ENCODE measurements at regions not wholly inside any gene's neighbourhood (a gene's known extent, or its start where the extent isn't known, plus 50 kb on each side); places are given as distances from the start of the nearest gene placed in this dataset.

DNA sequence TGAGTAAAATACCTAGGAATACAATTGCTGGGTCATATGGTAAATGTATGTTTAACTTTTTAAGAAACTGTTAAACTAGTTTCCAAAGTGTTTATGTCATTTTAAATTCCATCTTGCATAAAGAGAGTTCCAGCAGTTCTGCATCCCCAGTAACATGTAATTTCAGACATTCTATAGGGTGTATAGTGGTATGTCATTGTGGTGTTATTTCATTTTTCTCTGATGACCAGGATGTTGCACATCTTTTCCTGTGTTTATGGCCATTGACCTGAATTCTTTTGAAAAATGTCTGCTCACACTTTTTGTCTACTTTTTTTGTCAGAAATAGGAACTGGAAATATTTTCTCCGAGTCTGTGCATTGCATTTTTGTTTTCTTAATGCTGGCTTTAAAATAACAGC lies 128.9 kb downstream of the TMEM200A start:
- Histone ChIP-seq H3K79me2 (ENCODE audit: low read length) (no peaks in the 10 kb centered on the region), H3K4me1 (ENCODE audit: insufficient read depth, low read length) (no peaks in the 10 kb centered on the region), H3K9me2 (replicated peaks; ENCODE audit: low read length) (no peaks in the 10 kb centered on the region), H3K27me3 (ENCODE audit: low read length) (no peaks in the 10 kb centered on the region), H3K9me3 (ENCODE audit: low read length) (no peaks in the 10 kb centered on the region), H3K4me3 (ENCODE audit: low read length) (no peak overlapping the region), H2AFZ (ENCODE audit: low read length) (no peak overlapping the region), H3K36me3 (ENCODE audit: low read depth, low read length) (no peaks in the 10 kb centered on the region), H3K9ac (ENCODE audit: low read length) (no peak overlapping the region), H3K27ac (ENCODE audit: low read length) (no peak overlapping the region), H3F3A (ENCODE audit: low read length, unreplicated experiment) (no peaks in the 10 kb centered on the region), H3K4me2 (ENCODE audit: low read length) (no peak overlapping the region), H4K20me1 (ENCODE audit: low read length) (no peaks in the 10 kb centered on the region)
- no peak for TF ChIP-seq EZH2 (IDR thresholded peaks at IDR 0.05; ENCODE audit: low read length, unreplicated experiment)
- TF ChIP-seq EZH2phosphoT487 (IDR thresholded peaks at IDR 0.05; ENCODE audit: borderline replicate concordance, low read length) = no peak
- TF ChIP-seq, protein P1, sequence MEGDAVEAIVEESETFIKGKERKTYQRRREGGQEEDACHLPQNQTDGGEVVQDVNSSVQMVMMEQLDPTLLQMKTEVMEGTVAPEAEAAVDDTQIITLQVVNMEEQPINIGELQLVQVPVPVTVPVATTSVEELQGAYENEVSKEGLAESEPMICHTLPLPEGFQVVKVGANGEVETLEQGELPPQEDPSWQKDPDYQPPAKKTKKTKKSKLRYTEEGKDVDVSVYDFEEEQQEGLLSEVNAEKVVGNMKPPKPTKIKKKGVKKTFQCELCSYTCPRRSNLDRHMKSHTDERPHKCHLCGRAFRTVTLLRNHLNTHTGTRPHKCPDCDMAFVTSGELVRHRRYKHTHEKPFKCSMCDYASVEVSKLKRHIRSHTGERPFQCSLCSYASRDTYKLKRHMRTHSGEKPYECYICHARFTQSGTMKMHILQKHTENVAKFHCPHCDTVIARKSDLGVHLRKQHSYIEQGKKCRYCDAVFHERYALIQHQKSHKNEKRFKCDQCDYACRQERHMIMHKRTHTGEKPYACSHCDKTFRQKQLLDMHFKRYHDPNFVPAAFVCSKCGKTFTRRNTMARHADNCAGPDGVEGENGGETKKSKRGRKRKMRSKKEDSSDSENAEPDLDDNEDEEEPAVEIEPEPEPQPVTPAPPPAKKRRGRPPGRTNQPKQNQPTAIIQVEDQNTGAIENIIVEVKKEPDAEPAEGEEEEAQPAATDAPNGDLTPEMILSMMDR (conservative IDR thresholded peaks at IDR 0.05; ENCODE audit: low read depth, low read length) = no peak
- ATAC-seq (no peak), DNase-seq (peak; percentile 13)
- BruUV-seq (replicated peaks) = no TSS peak
- intact Hi-C loops (cut with micrococcal nuclease) = no loop called here
- POLR2A ChIA-PET (ENCODE audit: unreplicated experiment) = no interaction called here
- CTCF ChIA-PET = no interaction called here

DNA sequence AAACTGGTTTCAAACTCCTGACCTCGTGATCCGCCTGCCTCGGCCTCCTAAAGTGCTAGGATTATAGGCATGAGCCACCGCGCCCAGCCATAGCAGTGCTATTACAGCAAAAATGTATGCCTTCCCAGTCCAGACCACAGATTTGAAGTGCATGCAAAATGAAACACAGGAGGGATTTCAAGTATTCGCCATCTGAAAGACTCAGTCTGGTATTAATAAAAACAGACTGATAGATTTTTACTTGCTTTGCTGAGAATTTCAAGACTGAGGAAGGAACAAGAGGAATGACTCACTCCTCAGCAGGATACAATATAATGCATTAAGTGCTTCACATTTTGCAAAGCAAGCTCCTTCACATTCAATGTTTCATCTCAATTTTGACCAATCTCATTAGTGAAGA lies 134.9 kb downstream of the TMEM200A start:
- ATAC-seq = no peak
- Histone ChIP-seq H3F3A (ENCODE audit: low read length, unreplicated experiment) (no peaks in the 10 kb centered on the region), H3K9ac (ENCODE audit: low read length) (no peak overlapping the region), H3K36me3 (ENCODE audit: low read depth, low read length) (no peaks in the 10 kb centered on the region), H3K4me2 (ENCODE audit: low read length) (no peak overlapping the region), H4K20me1 (ENCODE audit: low read length) (no peaks in the 10 kb centered on the region), H3K27ac (ENCODE audit: low read length) (no peak overlapping the region), H2AFZ (ENCODE audit: low read length) (no peak overlapping the region), H3K9me2 (replicated peaks; ENCODE audit: low read length) (no peaks in the 10 kb centered on the region), H3K4me1 (ENCODE audit: insufficient read depth, low read length) (no peaks in the 10 kb centered on the region), H3K9me3 (ENCODE audit: low read length) (no peaks in the 10 kb centered on the region), H3K4me3 (ENCODE audit: low read length) (no peak overlapping the region), H3K27me3 (ENCODE audit: low read length) (no peaks in the 10 kb centered on the region), H3K79me2 (ENCODE audit: low read length) (no peaks in the 10 kb centered on the region)
- TF ChIP-seq, protein P1 (conservative IDR thresholded peaks at IDR 0.05; ENCODE audit: low read depth, low read length) = no peak
- no peak for TF ChIP-seq EZH2 (IDR thresholded peaks at IDR 0.05; ENCODE audit: low read length, unreplicated experiment)
- TF ChIP-seq EZH2phosphoT487 (IDR thresholded peaks at IDR 0.05; ENCODE audit: borderline replicate concordance, low read length) = no peak
- no peak for DNase-seq
- ChIA-PET CTCF (no interaction called here), POLR2A (ENCODE audit: unreplicated experiment) (no interaction called here)
- BruUV-seq (replicated peaks) = no TSS peak
- intact Hi-C loops (cut with micrococcal nuclease) = no loop called here

DNA sequence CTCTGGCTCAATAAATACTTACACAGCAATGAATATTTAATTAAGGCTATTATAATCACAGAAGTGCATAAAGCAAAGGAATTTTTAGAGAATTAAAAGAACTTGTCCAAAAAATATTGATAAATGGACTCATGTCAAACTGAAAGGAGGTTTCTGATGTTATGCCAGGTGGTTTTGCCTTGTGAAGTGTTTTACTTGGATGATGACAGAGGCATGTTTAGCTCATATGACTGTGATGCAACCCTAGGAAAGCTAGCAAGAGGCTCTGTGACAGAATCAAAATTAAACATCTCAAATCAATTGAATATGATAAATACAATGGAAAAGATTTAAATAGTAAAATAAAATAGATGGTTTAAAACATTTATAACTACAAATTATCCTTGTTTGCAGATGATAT lies 137.3 kb downstream of the TMEM200A start:
- Histone ChIP-seq H3K9ac (ENCODE audit: low read length) (no peak overlapping the region), H3K27me3 (ENCODE audit: low read length) (no peaks in the 10 kb centered on the region), H3K9me2 (replicated peaks; ENCODE audit: low read length) (no peaks in the 10 kb centered on the region), H3K9me3 (ENCODE audit: low read length) (no peaks in the 10 kb centered on the region), H2AFZ (ENCODE audit: low read length) (no peak overlapping the region), H3K27ac (ENCODE audit: low read length) (no peak overlapping the region), H3K36me3 (ENCODE audit: low read depth, low read length) (no peaks in the 10 kb centered on the region), H3K4me3 (ENCODE audit: low read length) (no peak overlapping the region), H4K20me1 (ENCODE audit: low read length) (no peaks in the 10 kb centered on the region), H3K4me2 (ENCODE audit: low read length) (no peak overlapping the region), H3F3A (ENCODE audit: low read length, unreplicated experiment) (no peaks in the 10 kb centered on the region), H3K79me2 (ENCODE audit: low read length) (no peaks in the 10 kb centered on the region), H3K4me1 (ENCODE audit: insufficient read depth, low read length) (no peaks in the 10 kb centered on the region)
- no peak for DNase-seq
- POLR2A ChIA-PET (ENCODE audit: unreplicated experiment) = no interaction called here
- TF ChIP-seq EZH2 (IDR thresholded peaks at IDR 0.05; ENCODE audit: low read length, unreplicated experiment) = no peak
- TF ChIP-seq, protein P1 (conservative IDR thresholded peaks at IDR 0.05; ENCODE audit: low read depth, low read length) = no peak
- no peak for TF ChIP-seq EZH2phosphoT487 (IDR thresholded peaks at IDR 0.05; ENCODE audit: borderline replicate concordance, low read length)
- BruUV-seq (replicated peaks) = no TSS peak
- CTCF ChIA-PET = no interaction called here
- intact Hi-C loops (cut with micrococcal nuclease) = no loop called here
- ATAC-seq = no peak

All from PC-3 (cell line).